ENCODE measurements at regions not wholly inside any gene's neighbourhood (a gene's known extent, or its start where the extent isn't known, plus 50 kb on each side); places are given as distances from the start of the nearest gene placed in this dataset.
A peak's percentile ranks its signal among the peaks of the same experiment; 100 is the strongest.

DNA sequence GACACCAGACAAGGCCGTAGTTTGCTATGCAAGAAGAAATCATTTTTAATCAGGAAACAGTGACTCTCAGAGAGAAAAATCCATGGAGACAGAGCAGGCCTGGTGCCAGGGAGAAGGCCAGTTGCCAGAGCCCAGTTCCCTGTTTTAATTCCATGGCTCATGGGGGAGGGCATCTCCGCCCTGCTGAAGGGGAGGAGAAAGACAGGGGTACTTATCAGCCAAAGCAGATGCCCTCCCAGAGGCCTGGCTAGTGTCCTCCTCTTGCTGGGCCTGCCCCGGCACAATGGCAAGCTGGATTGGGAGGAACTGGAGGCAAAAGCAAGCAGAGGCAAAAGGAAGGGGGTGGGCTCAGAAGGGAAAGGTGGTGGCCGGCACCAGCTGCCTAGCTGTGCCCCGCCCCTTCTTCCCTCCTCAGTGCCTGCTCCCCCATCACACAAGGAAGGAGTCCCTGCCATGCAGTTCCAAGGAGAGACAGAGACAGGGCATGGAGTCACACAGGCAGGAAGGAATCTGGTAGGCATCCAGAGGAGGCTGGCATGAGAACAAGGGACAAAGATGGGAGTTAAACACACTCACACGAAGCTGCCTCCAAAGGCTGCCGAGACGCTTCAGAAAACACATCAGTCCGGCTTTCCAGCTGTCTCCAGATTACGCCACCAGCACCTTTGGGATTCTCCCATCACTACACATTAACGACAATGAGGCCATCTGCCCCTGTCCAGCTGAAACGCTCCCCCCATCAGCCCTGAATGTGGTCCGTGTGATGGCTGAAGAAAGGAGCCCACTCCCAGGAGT lies 591.8 kb downstream of the BUD13 start:
- DNase-seq (ENCODE audit: low spot score): no peak
- H3K9me3 Mint-ChIP-seq: peaks cover 2% of the 10 kb centered on the region
- H3K4me3 ChIP-seq: no peak overlapping the region
- no peaks in the 10 kb centered on the region for H3F3A ChIP-seq (ENCODE audit: low read depth)
- H3K4me1 ChIP-seq: peaks cover 39% of the 10 kb centered on the region
- peak overlapping the region; percentile 84 for H3K27ac Mint-ChIP-seq
- no peaks in the 10 kb centered on the region for H3K9me3 ChIP-seq (ENCODE audit: low read depth)
- no peak overlapping the region for H3K9ac ChIP-seq
- peaks cover 20% of the 10 kb centered on the region for H3K27me3 Mint-ChIP-seq (ENCODE audit: insufficient read depth, low read depth)
- H3K4me1 Mint-ChIP-seq: peaks cover 72% of the 10 kb centered on the region
- H3K79me2 ChIP-seq (ENCODE audit: low read depth): no peaks in the 10 kb centered on the region
- no peak overlapping the region for H3K27ac ChIP-seq
- H3K36me3 Mint-ChIP-seq: no peaks in the 10 kb centered on the region
- H3K4me2 ChIP-seq: no peak overlapping the region
- no peak overlapping the region for H3K4me3 Mint-ChIP-seq
- no peaks in the 10 kb centered on the region for H3K36me3 ChIP-seq
- H3K27me3 ChIP-seq: no peaks in the 10 kb centered on the region
- no peaks in the 10 kb centered on the region for H4K20me1 ChIP-seq (ENCODE audit: low read depth)
- no peak overlapping the region for H2AFZ ChIP-seq (replicated peaks)
- TF ChIP-seq, protein P1, sequence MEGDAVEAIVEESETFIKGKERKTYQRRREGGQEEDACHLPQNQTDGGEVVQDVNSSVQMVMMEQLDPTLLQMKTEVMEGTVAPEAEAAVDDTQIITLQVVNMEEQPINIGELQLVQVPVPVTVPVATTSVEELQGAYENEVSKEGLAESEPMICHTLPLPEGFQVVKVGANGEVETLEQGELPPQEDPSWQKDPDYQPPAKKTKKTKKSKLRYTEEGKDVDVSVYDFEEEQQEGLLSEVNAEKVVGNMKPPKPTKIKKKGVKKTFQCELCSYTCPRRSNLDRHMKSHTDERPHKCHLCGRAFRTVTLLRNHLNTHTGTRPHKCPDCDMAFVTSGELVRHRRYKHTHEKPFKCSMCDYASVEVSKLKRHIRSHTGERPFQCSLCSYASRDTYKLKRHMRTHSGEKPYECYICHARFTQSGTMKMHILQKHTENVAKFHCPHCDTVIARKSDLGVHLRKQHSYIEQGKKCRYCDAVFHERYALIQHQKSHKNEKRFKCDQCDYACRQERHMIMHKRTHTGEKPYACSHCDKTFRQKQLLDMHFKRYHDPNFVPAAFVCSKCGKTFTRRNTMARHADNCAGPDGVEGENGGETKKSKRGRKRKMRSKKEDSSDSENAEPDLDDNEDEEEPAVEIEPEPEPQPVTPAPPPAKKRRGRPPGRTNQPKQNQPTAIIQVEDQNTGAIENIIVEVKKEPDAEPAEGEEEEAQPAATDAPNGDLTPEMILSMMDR (IDR thresholded peaks at IDR 0.05): no peak
- TF ChIP-seq EZH2phosphoT487 (IDR thresholded peaks at IDR 0.05) (no peak), EZH2 (IDR thresholded peaks at IDR 0.05) (no peak)

DNA sequence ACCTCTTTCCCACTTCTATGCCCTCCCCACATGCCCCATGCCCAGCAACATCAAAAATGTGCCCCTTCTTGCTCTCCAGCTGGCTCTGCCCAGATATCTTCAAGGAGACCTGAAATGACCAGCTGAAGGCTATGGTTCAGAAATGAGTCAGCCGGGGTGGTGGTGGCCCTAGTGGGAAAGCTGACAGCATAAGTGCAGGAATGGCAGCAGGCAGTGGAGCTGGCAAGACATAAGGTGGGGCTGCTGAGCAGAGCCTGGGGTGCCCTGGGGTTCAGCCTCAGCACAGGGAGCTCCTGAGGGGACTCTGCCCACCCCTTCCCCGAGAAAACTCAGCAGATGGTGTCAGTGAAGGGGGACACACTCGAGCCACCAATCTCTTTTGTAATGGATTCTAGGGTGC lies 593.4 kb downstream of the BUD13 start:
- H3K4me1 ChIP-seq: peaks cover 41% of the 10 kb centered on the region
- no peak overlapping the region for H3K4me3 Mint-ChIP-seq

DNA sequence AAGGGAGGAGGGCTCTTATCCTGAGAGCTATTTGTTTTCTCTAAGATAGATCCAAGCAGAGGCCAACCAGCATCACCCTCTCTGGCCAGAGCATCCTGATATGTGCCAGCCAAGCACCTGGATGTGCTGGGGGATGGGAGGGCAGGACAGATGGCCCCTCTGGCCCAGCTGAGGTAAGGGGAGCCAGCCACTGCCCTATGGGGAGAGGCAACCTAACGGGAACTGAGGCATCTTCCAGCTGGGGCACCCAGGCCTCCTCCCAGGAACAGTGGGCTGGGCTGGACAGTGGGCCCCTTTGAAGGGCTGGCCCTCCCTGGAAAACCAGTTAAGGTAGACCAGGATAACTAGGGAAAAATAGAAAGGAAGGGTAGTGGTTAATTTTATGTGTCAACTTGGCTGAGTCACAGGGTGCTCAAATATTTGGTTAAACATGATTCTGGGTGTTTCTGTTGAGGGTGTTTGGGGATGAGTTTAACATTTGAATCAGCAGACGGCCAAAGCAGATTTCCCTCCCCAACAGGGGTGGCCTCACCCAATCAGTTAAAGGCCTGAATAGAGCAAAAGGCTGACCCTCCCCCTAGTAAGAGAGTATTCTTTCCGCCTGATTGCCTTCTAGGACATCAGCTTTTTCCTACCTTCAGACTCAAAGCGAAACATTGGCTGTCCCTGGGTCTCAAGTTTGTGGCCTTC lies 595.1 kb downstream of the BUD13 start:
- TF ChIP-seq EZH2phosphoT487 (IDR thresholded peaks at IDR 0.05) (no peak), EZH2 (IDR thresholded peaks at IDR 0.05) (no peak)
- TF ChIP-seq, protein P1 (IDR thresholded peaks at IDR 0.05): no peak
- peaks cover 84% of the 10 kb centered on the region for H3K4me1 Mint-ChIP-seq
- H2AFZ ChIP-seq (replicated peaks): no peak overlapping the region

More for the DNA sequence above, 593.4 kb downstream of the BUD13 start:
- Histone ChIP-seq H3K79me2 (ENCODE audit: low read depth) (no peaks in the 10 kb centered on the region), H3K4me2 (no peak overlapping the region), H2AFZ (replicated peaks) (no peak overlapping the region), H3K4me3 (no peak overlapping the region), H3K9me3 (ENCODE audit: low read depth) (no peaks in the 10 kb centered on the region), H3F3A (ENCODE audit: low read depth) (peaks cover under 1% of the 10 kb centered on the region), H3K27ac (no peak overlapping the region), H4K20me1 (ENCODE audit: low read depth) (no peaks in the 10 kb centered on the region), H3K9ac (no peak overlapping the region), H3K36me3 (no peaks in the 10 kb centered on the region), H3K27me3 (no peaks in the 10 kb centered on the region)
- Mint-ChIP-seq H3K36me3 (no peaks in the 10 kb centered on the region), H3K4me1 (peaks cover 74% of the 10 kb centered on the region), H3K27me3 (ENCODE audit: insufficient read depth, low read depth) (peaks cover 22% of the 10 kb centered on the region), H3K9me3 (peaks cover 2% of the 10 kb centered on the region), H3K27ac (peak overlapping the region; percentile 54)
- no peak for DNase-seq (ENCODE audit: low spot score)
- no peak for TF ChIP-seq EZH2 (IDR thresholded peaks at IDR 0.05)
- no peak for TF ChIP-seq EZH2phosphoT487 (IDR thresholded peaks at IDR 0.05)
- TF ChIP-seq, protein P1 (IDR thresholded peaks at IDR 0.05): no peak

More for the DNA sequence above, 595.1 kb downstream of the BUD13 start:
- Mint-ChIP-seq H3K4me3 (no peak overlapping the region), H3K36me3 (no peaks in the 10 kb centered on the region), H3K27me3 (ENCODE audit: insufficient read depth, low read depth) (peaks cover 25% of the 10 kb centered on the region), H3K9me3 (peaks cover 2% of the 10 kb centered on the region), H3K27ac (peak overlapping the region; percentile 73)
- no peak overlapping the region for H3K4me3 ChIP-seq
- H3K36me3 ChIP-seq: no peaks in the 10 kb centered on the region
- H3F3A ChIP-seq (ENCODE audit: low read depth): peaks cover 8% of the 10 kb centered on the region
- no peaks in the 10 kb centered on the region for H3K79me2 ChIP-seq (ENCODE audit: low read depth)
- H3K9ac ChIP-seq: no peak overlapping the region
- H3K4me1 ChIP-seq: peaks cover 51% of the 10 kb centered on the region
- H3K27ac ChIP-seq: no peak overlapping the region
- peak overlapping the region; percentile 37 for H3K4me2 ChIP-seq
- H3K9me3 ChIP-seq (ENCODE audit: low read depth): no peaks in the 10 kb centered on the region
- H3K27me3 ChIP-seq: no peaks in the 10 kb centered on the region
- H4K20me1 ChIP-seq (ENCODE audit: low read depth): no peaks in the 10 kb centered on the region
- no peak for DNase-seq (ENCODE audit: low spot score)
